ENCODE measurements at regions not wholly inside any gene's neighbourhood (a gene's known extent, or its start where the extent isn't known, plus 50 kb on each side); places are given as distances from the start of the nearest gene placed in this dataset.

- TF ChIP-seq, protein P1, sequence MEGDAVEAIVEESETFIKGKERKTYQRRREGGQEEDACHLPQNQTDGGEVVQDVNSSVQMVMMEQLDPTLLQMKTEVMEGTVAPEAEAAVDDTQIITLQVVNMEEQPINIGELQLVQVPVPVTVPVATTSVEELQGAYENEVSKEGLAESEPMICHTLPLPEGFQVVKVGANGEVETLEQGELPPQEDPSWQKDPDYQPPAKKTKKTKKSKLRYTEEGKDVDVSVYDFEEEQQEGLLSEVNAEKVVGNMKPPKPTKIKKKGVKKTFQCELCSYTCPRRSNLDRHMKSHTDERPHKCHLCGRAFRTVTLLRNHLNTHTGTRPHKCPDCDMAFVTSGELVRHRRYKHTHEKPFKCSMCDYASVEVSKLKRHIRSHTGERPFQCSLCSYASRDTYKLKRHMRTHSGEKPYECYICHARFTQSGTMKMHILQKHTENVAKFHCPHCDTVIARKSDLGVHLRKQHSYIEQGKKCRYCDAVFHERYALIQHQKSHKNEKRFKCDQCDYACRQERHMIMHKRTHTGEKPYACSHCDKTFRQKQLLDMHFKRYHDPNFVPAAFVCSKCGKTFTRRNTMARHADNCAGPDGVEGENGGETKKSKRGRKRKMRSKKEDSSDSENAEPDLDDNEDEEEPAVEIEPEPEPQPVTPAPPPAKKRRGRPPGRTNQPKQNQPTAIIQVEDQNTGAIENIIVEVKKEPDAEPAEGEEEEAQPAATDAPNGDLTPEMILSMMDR (IDR thresholded peaks at IDR 0.05) = no peak
- TF ChIP-seq POLR2A (IDR thresholded peaks at IDR 0.05) = no peak
Observed at GRCh38 chrX:40298572-40299479, 201.1 kb upstream of the BCOR start.

Measured in testis (tissue), 2 donors.